ENCODE measurements at regions not wholly inside any gene's neighbourhood (a gene's known extent, or its start where the extent isn't known, plus 50 kb on each side); places are given as distances from the start of the nearest gene placed in this dataset.

GRCh38 chr11:134503100-134503499 is 91.1 kb upstream of the B3GAT1 start:
- no peak overlapping the region for H3K4me3 Mint-ChIP-seq
- no peaks in the 10 kb centered on the region for H3K4me1 Mint-ChIP-seq
- no peak overlapping the region for H3K27ac Mint-ChIP-seq
- no peaks in the 10 kb centered on the region for H3K79me2 ChIP-seq (ENCODE audit: control insufficient read depth, insufficient read depth, low read length)
- peaks cover 0 to 7% (median 0%) of the 10 kb centered on the region in 3 donors for H3K9me3 ChIP-seq (ENCODE audit: control extremely low read depth in 1 of 3, control insufficient read depth in 2 of 3, insufficient read depth in 1 of 3, low read length in 2 of 3)
- peaks cover 3% of the 10 kb centered on the region for H3K9me3 Mint-ChIP-seq (ENCODE audit: insufficient read depth)
- POLR2A ChIA-PET, result no interaction called here
- H3K27ac ChIP-seq (ENCODE audit: low read length in 2 of 2), result no peak overlapping the region
- 78% methylated on average over 19 of the region's 21 CpGs for WGBS (ENCODE audit: insufficient coverage)
- CTCF ChIA-PET, result no interaction called here
- no peak overlapping the region for H2AFZ ChIP-seq (ENCODE audit: insufficient read depth, low read depth, low read length, poor library complexity, severe bottlenecking)
- H3K4me2 ChIP-seq (replicated peaks; ENCODE audit: low read depth, low read length, poor library complexity, severe bottlenecking), result no peak overlapping the region
- no peaks in the 10 kb centered on the region for H3K27me3 ChIP-seq (replicated peaks in 1 of 4; ENCODE audit: control extremely low read depth in 1 of 4, control insufficient read depth in 3 of 4, insufficient read depth in 4 of 4, low read length in 3 of 4)
- TF ChIP-seq EZH2 (IDR thresholded peaks at IDR 0.05; ENCODE audit: borderline replicate concordance, insufficient read depth, low read depth, low read length, poor library complexity, severe bottlenecking), result no peak
- TF ChIP-seq, protein P1, sequence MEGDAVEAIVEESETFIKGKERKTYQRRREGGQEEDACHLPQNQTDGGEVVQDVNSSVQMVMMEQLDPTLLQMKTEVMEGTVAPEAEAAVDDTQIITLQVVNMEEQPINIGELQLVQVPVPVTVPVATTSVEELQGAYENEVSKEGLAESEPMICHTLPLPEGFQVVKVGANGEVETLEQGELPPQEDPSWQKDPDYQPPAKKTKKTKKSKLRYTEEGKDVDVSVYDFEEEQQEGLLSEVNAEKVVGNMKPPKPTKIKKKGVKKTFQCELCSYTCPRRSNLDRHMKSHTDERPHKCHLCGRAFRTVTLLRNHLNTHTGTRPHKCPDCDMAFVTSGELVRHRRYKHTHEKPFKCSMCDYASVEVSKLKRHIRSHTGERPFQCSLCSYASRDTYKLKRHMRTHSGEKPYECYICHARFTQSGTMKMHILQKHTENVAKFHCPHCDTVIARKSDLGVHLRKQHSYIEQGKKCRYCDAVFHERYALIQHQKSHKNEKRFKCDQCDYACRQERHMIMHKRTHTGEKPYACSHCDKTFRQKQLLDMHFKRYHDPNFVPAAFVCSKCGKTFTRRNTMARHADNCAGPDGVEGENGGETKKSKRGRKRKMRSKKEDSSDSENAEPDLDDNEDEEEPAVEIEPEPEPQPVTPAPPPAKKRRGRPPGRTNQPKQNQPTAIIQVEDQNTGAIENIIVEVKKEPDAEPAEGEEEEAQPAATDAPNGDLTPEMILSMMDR (IDR thresholded peaks at IDR 0.05), result no peak
- H4K20me1 ChIP-seq (ENCODE audit: control insufficient read depth, insufficient read depth, low read length, poor library complexity, severe bottlenecking), result no peaks in the 10 kb centered on the region
- no peaks in the 10 kb centered on the region for H3K36me3 ChIP-seq (replicated peaks in 1 of 2; ENCODE audit: control extremely low read depth in 1 of 2, control insufficient read depth in 1 of 2, extremely low read depth in 1 of 2, insufficient read depth in 2 of 2, low read length in 1 of 2)
- no peak for ATAC-seq (ENCODE audit: low read depth)
- no peaks in the 10 kb centered on the region for H3K4me1 ChIP-seq (ENCODE audit: control insufficient read depth in 2 of 2, insufficient read depth in 2 of 2, low read length in 2 of 2)
- H3K9ac ChIP-seq (ENCODE audit: low read length), result no peak overlapping the region
- no peak for DNase-seq
- H3K4me3 ChIP-seq (ENCODE audit: control extremely low read depth in 1 of 5, extremely low read depth in 1 of 5, insufficient read depth in 1 of 5, low read depth in 2 of 5, low read length in 4 of 5), result no peak overlapping the region
- H3K27me3 Mint-ChIP-seq, result peaks cover 13% of the 10 kb centered on the region
- intact Hi-C loops (cut with micrococcal nuclease), result no loop called here

DNA sequence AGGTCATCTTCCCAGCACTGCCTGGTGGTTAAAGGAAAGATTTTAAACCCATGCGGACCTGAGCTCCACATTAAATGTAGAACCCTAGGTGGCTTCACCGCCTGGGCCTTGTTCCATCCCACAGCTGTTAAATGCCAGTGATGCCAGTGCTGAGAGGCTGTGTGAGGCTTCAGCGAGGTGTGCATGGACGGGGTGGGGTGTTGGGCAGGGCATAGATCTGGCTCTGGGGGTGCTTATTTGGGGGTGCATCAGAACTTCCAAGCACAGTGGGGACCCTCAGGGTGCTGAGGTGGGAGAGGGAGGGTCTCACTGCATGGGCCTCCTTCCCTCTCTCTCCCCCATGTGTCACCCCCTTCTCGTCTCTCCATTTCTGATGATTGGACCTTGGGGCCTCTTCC is 90.1 kb upstream of the B3GAT1 start:
- Mint-ChIP-seq H3K27ac (no peak overlapping the region), H3K27me3 (peaks cover 16% of the 10 kb centered on the region), H3K4me1 (no peaks in the 10 kb centered on the region), H3K9me3 (ENCODE audit: insufficient read depth) (peaks cover 3% of the 10 kb centered on the region), H3K4me3 (no peak overlapping the region)
- WGBS (ENCODE audit: insufficient coverage), result 91% methylated on average over 4 of the region's 5 CpGs
- TF ChIP-seq, protein P1 (IDR thresholded peaks at IDR 0.05), result no peak
- TF ChIP-seq EZH2 (IDR thresholded peaks at IDR 0.05; ENCODE audit: borderline replicate concordance, insufficient read depth, low read depth, low read length, poor library complexity, severe bottlenecking), result no peak
- POLR2A ChIA-PET, result no interaction called here
- DNase-seq (no peak), ATAC-seq (ENCODE audit: low read depth) (no peak)
- Histone ChIP-seq H4K20me1 (ENCODE audit: control insufficient read depth, insufficient read depth, low read length, poor library complexity, severe bottlenecking) (no peaks in the 10 kb centered on the region), H3K4me1 (ENCODE audit: control insufficient read depth in 2 of 2, insufficient read depth in 2 of 2, low read length in 2 of 2) (no peaks in the 10 kb centered on the region), H3K36me3 (replicated peaks in 1 of 2; ENCODE audit: control extremely low read depth in 1 of 2, control insufficient read depth in 1 of 2, extremely low read depth in 1 of 2, insufficient read depth in 2 of 2, low read length in 1 of 2) (no peaks in the 10 kb centered on the region), H3K4me3 (ENCODE audit: control extremely low read depth in 1 of 5, extremely low read depth in 1 of 5, insufficient read depth in 1 of 5, low read depth in 2 of 5, low read length in 4 of 5) (no peak overlapping the region), H3K9ac (ENCODE audit: low read length) (no peak overlapping the region), H3K9me3 (ENCODE audit: control extremely low read depth in 1 of 3, control insufficient read depth in 2 of 3, insufficient read depth in 1 of 3, low read length in 2 of 3) (peaks cover 0 to 13% (median 0%) of the 10 kb centered on the region in 3 donors), H3K4me2 (replicated peaks; ENCODE audit: low read depth, low read length, poor library complexity, severe bottlenecking) (no peak overlapping the region), H2AFZ (ENCODE audit: insufficient read depth, low read depth, low read length, poor library complexity, severe bottlenecking) (no peak overlapping the region), H3K79me2 (ENCODE audit: control insufficient read depth, insufficient read depth, low read length) (no peaks in the 10 kb centered on the region), H3K27ac (ENCODE audit: low read length in 2 of 2) (no peak overlapping the region), H3K27me3 (replicated peaks in 1 of 4; ENCODE audit: control extremely low read depth in 1 of 4, control insufficient read depth in 3 of 4, insufficient read depth in 4 of 4, low read length in 3 of 4) (no peaks in the 10 kb centered on the region)
- CTCF ChIA-PET, result no interaction called here
- intact Hi-C loops (cut with micrococcal nuclease), result no loop called here
